ENCODE measurements at regions not wholly inside any gene's neighbourhood (a gene's known extent, or its start where the extent isn't known, plus 50 kb on each side); places are given as distances from the start of the nearest gene placed in this dataset.

DNA sequence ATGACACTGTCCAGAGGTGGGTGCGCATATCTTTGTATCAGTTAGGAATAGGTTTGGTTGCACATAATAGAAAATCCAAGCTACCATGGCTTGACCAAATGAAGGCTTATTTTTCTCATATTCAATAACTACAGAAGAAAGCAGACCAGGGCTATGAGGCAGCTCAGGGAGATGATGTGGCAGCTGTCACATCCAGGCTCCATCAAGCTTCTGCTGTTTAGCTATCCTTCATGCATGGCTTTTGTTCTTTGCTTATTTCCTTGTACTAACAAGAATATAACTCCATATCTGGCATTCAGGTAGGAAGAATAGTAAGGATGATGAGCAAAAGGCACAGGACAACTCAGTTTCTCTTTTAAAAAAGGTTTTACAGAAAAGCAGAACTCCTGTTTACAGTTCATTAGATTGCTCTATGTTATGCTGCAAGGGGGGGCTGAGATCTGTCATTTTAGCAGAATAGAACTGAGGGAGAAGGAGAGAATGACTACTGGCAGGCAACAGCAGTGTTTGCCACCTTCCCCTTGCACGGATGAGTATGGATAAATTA lies 336.1 kb downstream of the MLLT3 start:
- Mint-ChIP-seq H3K9me3 (peaks cover 18% of the 10 kb centered on the region), H3K27ac (no peak overlapping the region), H3K4me1 (peaks cover 20% of the 10 kb centered on the region), H3K27me3 (ENCODE audit: low read depth) (no peaks in the 10 kb centered on the region), H3K4me3 (no peak overlapping the region), H3K36me3 (peaks cover 11% of the 10 kb centered on the region)
- DNase-seq (ENCODE audit: low spot score) (no peak), ATAC-seq (no peak)
- CTCF ChIA-PET, result no interaction called here
- POLR2A ChIA-PET, result no interaction called here
- TF ChIP-seq, protein P1, sequence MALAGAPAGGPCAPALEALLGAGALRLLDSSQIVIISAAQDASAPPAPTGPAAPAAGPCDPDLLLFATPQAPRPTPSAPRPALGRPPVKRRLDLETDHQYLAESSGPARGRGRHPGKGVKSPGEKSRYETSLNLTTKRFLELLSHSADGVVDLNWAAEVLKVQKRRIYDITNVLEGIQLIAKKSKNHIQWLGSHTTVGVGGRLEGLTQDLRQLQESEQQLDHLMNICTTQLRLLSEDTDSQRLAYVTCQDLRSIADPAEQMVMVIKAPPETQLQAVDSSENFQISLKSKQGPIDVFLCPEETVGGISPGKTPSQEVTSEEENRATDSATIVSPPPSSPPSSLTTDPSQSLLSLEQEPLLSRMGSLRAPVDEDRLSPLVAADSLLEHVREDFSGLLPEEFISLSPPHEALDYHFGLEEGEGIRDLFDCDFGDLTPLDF (CRISPR knock-in tag; IDR thresholded peaks at IDR 0.05), result no peak
- TF ChIP-seq, protein P2, sequence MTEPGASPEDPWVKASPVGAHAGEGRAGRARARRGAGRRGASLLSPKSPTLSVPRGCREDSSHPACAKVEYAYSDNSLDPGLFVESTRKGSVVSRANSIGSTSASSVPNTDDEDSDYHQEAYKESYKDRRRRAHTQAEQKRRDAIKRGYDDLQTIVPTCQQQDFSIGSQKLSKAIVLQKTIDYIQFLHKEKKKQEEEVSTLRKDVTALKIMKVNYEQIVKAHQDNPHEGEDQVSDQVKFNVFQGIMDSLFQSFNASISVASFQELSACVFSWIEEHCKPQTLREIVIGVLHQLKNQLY (CRISPR knock-in tag; IDR thresholded peaks at IDR 0.05), result no peak
- no peak for TF ChIP-seq KAT7 (CRISPR knock-in tag; IDR thresholded peaks at IDR 0.05; ENCODE audit: borderline replicate concordance)
- TF ChIP-seq ELF4 (CRISPR knock-in tag; IDR thresholded peaks at IDR 0.05; ENCODE audit: low read depth), result no peak
- TF ChIP-seq ZBTB21 (CRISPR knock-in tag; IDR thresholded peaks at IDR 0.05; ENCODE audit: borderline replicate concordance), result no peak
- TF ChIP-seq FOXK1 (CRISPR knock-in tag; IDR thresholded peaks at IDR 0.05), result no peak

DNA sequence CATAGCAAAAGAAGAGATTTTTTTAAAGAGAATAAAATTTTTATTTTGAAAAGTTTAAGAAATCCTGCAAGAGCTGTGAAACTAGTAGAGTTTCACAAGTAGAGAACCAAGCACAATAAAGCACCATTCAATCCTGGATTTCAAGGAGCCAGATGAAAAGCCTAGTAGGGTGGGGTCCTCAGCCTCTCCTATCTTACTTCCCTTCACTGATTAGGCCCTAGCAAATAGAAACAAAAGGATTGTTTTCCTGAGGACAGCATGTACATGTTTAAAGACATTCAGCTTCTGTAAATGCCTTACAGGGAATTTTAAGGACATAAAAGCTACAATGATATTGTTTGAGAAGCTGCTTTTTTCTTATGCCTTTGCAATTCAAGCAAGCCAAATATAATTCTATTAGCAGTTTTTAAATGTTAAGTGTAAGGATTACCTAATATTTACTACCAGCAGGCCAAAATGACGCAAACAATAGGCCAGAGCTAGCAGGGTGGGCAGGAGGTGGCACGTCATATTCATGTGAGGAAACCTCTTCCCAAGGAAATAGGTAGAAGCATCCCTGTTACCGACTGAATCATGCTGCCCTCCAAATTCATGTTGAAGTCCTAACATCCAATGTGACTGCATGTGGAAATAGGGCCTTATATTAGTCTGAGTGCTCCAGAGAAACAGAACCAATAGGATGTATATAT lies 337.6 kb downstream of the MLLT3 start:
- no peak for TF ChIP-seq JAZF1 (CRISPR knock-in tag; IDR thresholded peaks at IDR 0.05)
- TF ChIP-seq, protein P2 (CRISPR knock-in tag; IDR thresholded peaks at IDR 0.05), result no peak
- TF ChIP-seq ZNF416 (CRISPR knock-in tag; IDR thresholded peaks at IDR 0.05), result no peak
- no peak for TF ChIP-seq FOXJ3 (CRISPR knock-in tag; IDR thresholded peaks at IDR 0.05; ENCODE audit: borderline replicate concordance)
- no peak for TF ChIP-seq SOX15 (CRISPR knock-in tag; IDR thresholded peaks at IDR 0.05)
- TF ChIP-seq CBFB (CRISPR knock-in tag; IDR thresholded peaks at IDR 0.05; ENCODE audit: low read depth), result no peak
- no peak for TF ChIP-seq HMGA2 (CRISPR knock-in tag; IDR thresholded peaks at IDR 0.05)
- TF ChIP-seq, protein P3, sequence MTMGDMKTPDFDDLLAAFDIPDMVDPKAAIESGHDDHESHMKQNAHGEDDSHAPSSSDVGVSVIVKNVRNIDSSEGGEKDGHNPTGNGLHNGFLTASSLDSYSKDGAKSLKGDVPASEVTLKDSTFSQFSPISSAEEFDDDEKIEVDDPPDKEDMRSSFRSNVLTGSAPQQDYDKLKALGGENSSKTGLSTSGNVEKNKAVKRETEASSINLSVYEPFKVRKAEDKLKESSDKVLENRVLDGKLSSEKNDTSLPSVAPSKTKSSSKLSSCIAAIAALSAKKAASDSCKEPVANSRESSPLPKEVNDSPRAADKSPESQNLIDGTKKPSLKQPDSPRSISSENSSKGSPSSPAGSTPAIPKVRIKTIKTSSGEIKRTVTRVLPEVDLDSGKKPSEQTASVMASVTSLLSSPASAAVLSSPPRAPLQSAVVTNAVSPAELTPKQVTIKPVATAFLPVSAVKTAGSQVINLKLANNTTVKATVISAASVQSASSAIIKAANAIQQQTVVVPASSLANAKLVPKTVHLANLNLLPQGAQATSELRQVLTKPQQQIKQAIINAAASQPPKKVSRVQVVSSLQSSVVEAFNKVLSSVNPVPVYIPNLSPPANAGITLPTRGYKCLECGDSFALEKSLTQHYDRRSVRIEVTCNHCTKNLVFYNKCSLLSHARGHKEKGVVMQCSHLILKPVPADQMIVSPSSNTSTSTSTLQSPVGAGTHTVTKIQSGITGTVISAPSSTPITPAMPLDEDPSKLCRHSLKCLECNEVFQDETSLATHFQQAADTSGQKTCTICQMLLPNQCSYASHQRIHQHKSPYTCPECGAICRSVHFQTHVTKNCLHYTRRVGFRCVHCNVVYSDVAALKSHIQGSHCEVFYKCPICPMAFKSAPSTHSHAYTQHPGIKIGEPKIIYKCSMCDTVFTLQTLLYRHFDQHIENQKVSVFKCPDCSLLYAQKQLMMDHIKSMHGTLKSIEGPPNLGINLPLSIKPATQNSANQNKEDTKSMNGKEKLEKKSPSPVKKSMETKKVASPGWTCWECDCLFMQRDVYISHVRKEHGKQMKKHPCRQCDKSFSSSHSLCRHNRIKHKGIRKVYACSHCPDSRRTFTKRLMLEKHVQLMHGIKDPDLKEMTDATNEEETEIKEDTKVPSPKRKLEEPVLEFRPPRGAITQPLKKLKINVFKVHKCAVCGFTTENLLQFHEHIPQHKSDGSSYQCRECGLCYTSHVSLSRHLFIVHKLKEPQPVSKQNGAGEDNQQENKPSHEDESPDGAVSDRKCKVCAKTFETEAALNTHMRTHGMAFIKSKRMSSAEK (CRISPR knock-in tag; IDR thresholded peaks at IDR 0.05; ENCODE audit: borderline replicate concordance), result no peak
- TF ChIP-seq, protein P4, sequence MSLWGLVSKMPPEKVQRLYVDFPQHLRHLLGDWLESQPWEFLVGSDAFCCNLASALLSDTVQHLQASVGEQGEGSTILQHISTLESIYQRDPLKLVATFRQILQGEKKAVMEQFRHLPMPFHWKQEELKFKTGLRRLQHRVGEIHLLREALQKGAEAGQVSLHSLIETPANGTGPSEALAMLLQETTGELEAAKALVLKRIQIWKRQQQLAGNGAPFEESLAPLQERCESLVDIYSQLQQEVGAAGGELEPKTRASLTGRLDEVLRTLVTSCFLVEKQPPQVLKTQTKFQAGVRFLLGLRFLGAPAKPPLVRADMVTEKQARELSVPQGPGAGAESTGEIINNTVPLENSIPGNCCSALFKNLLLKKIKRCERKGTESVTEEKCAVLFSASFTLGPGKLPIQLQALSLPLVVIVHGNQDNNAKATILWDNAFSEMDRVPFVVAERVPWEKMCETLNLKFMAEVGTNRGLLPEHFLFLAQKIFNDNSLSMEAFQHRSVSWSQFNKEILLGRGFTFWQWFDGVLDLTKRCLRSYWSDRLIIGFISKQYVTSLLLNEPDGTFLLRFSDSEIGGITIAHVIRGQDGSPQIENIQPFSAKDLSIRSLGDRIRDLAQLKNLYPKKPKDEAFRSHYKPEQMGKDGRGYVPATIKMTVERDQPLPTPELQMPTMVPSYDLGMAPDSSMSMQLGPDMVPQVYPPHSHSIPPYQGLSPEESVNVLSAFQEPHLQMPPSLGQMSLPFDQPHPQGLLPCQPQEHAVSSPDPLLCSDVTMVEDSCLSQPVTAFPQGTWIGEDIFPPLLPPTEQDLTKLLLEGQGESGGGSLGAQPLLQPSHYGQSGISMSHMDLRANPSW (CRISPR knock-in tag; conservative IDR thresholded peaks at IDR 0.05; ENCODE audit: low read depth), result no peak
- no peak for TF ChIP-seq TP53 (CRISPR knock-in tag; IDR thresholded peaks at IDR 0.05)
- no peak for TF ChIP-seq ZNF423 (CRISPR knock-in tag; IDR thresholded peaks at IDR 0.05)
- TF ChIP-seq MYBL2 (CRISPR knock-in tag; IDR thresholded peaks at IDR 0.05), result no peak
- no peak for TF ChIP-seq ATF1 (CRISPR knock-in tag; IDR thresholded peaks at IDR 0.05)
- TF ChIP-seq, protein P5, sequence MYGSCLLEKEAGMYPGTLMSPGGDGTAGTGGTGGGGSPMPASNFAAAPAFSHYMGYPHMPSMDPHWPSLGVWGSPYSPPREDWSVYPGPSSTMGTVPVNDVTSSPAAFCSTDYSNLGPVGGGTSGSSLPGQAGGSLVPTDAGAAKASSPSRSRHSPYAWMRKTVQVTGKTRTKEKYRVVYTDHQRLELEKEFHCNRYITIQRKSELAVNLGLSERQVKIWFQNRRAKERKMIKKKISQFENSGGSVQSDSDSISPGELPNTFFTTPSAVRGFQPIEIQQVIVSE (CRISPR knock-in tag; IDR thresholded peaks at IDR 0.05; ENCODE audit: borderline replicate concordance), result no peak
- TF ChIP-seq, protein P6, sequence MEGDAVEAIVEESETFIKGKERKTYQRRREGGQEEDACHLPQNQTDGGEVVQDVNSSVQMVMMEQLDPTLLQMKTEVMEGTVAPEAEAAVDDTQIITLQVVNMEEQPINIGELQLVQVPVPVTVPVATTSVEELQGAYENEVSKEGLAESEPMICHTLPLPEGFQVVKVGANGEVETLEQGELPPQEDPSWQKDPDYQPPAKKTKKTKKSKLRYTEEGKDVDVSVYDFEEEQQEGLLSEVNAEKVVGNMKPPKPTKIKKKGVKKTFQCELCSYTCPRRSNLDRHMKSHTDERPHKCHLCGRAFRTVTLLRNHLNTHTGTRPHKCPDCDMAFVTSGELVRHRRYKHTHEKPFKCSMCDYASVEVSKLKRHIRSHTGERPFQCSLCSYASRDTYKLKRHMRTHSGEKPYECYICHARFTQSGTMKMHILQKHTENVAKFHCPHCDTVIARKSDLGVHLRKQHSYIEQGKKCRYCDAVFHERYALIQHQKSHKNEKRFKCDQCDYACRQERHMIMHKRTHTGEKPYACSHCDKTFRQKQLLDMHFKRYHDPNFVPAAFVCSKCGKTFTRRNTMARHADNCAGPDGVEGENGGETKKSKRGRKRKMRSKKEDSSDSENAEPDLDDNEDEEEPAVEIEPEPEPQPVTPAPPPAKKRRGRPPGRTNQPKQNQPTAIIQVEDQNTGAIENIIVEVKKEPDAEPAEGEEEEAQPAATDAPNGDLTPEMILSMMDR (IDR thresholded peaks at IDR 0.05), result no peak
- no peak overlapping the region for H3K4me3 Mint-ChIP-seq
- peaks cover 17% of the 10 kb centered on the region for H3K4me1 Mint-ChIP-seq
- CTCF ChIA-PET, result interaction anchor here (0.9 kb wide), 1 partner anchor 23 kb away, joined by 3 read pairs; no protein-coding TSS in a partner anchor
- H3K36me3 Mint-ChIP-seq, result peaks cover 11% of the 10 kb centered on the region
- H3K9me3 Mint-ChIP-seq, result peaks cover 13% of the 10 kb centered on the region
- POLR2A ChIA-PET, result no interaction called here
- no peak for ATAC-seq
- no peak overlapping the region for H3K27ac Mint-ChIP-seq
- H3K27me3 Mint-ChIP-seq (ENCODE audit: low read depth), result no peaks in the 10 kb centered on the region
- no peak for DNase-seq (ENCODE audit: low spot score)
